ENCODE measurements at regions not wholly inside any gene's neighbourhood (a gene's known extent, or its start where the extent isn't known, plus 50 kb on each side); places are given as distances from the start of the nearest gene placed in this dataset.

- no peak for DNase-seq
- H3K79me2 ChIP-seq (ENCODE audit: control insufficient read depth, insufficient read depth, low read length), result no peaks in the 10 kb centered on the region
- H3K4me3 ChIP-seq (ENCODE audit: low read length), result no peak overlapping the region
- no peak overlapping the region for H3K4me2 ChIP-seq (ENCODE audit: low read length)
- no peaks in the 10 kb centered on the region for H3K79me1 ChIP-seq (ENCODE audit: low read length)
- H4K8ac ChIP-seq (ENCODE audit: low read depth, low read length), result no peak overlapping the region
- H3K4ac ChIP-seq (ENCODE audit: low read depth, low read length), result no peak overlapping the region
- H2BK15ac ChIP-seq (replicated peaks; ENCODE audit: low read depth), result no peak overlapping the region
- no peaks in the 10 kb centered on the region for H3K4me1 ChIP-seq (ENCODE audit: control insufficient read depth, low read depth, low read length)
- H3K36me3 ChIP-seq (ENCODE audit: control insufficient read depth, insufficient read depth, low read length), result no peaks in the 10 kb centered on the region
- no peak overlapping the region for H2AK5ac ChIP-seq (ENCODE audit: low read length)
- H3K9ac ChIP-seq (ENCODE audit: low read length), result no peak overlapping the region
- H3K27me3 ChIP-seq (ENCODE audit: insufficient read depth, low read length, poor library complexity), result no peaks in the 10 kb centered on the region
- no peak overlapping the region for H4K5ac ChIP-seq (ENCODE audit: low read length)
- no peak overlapping the region for H3K27ac ChIP-seq (ENCODE audit: low read depth, low read length)
- no peak overlapping the region for H3K18ac ChIP-seq (ENCODE audit: low read length)
- no CpG with 5 or more reads among the region's 5 CpGs for WGBS (ENCODE audit: extremely low coverage, insufficient coverage, low lambda C conversion rate)
- no peak overlapping the region for H2BK5ac ChIP-seq (ENCODE audit: low read length)
- H3K23ac ChIP-seq (ENCODE audit: low read length), result no peak overlapping the region
- no peak overlapping the region for H3K56ac ChIP-seq (ENCODE audit: low read length)
- H2BK120ac ChIP-seq (ENCODE audit: low read depth, low read length), result no peak overlapping the region
These were observed 446.3 kb downstream of the LPIN1 start for GRCh38 chr2:12192762-12193161.

GRCh38 chr2:12194968-12195367 lies 448.5 kb downstream of the LPIN1 start:
- no peak for DNase-seq
- Histone ChIP-seq H3K18ac (ENCODE audit: low read length) (no peak overlapping the region), H3K4me3 (ENCODE audit: low read length) (no peak overlapping the region), H4K8ac (ENCODE audit: low read depth, low read length) (no peak overlapping the region), H3K4me2 (ENCODE audit: low read length) (no peak overlapping the region), H3K36me3 (ENCODE audit: control insufficient read depth, insufficient read depth, low read length) (no peaks in the 10 kb centered on the region), H3K4me1 (ENCODE audit: control insufficient read depth, low read depth, low read length) (no peaks in the 10 kb centered on the region), H3K23ac (ENCODE audit: low read length) (no peak overlapping the region), H2AK5ac (ENCODE audit: low read length) (no peak overlapping the region), H2BK120ac (ENCODE audit: low read depth, low read length) (no peak overlapping the region), H3K27me3 (ENCODE audit: insufficient read depth, low read length, poor library complexity) (no peaks in the 10 kb centered on the region), H2BK15ac (replicated peaks; ENCODE audit: low read depth) (no peak overlapping the region), H3K4ac (ENCODE audit: low read depth, low read length) (no peak overlapping the region), H3K9ac (ENCODE audit: low read length) (no peak overlapping the region), H4K5ac (ENCODE audit: low read length) (no peak overlapping the region), H3K56ac (ENCODE audit: low read length) (no peak overlapping the region), H3K27ac (ENCODE audit: low read depth, low read length) (no peak overlapping the region), H3K79me2 (ENCODE audit: control insufficient read depth, insufficient read depth, low read length) (no peaks in the 10 kb centered on the region), H2BK5ac (ENCODE audit: low read length) (no peak overlapping the region), H3K79me1 (ENCODE audit: low read length) (no peaks in the 10 kb centered on the region)
- WGBS (ENCODE audit: extremely low coverage, insufficient coverage, low lambda C conversion rate), result no CpG with 5 or more reads among the region's 1 CpG

DNA sequence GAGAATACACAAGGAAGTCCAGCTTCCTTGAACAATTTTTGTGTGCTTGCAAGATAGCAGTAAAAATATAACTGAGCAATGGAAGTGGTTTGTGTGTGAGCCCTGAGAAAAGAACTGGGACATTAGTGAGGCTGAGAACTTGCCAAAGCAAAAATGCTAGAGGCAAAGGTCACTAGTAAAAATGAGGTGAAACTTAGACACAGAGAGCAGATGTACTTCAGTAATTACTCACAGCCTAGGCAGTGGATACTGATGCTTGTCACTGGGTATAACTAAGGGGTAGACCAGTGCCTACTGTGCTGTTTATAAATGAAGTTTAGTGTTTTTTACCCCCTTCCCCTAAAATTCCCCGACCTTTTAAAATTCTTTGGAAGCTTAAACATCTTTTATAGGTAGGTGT lies 450.1 kb downstream of the LPIN1 start:
- H3K18ac ChIP-seq (ENCODE audit: low read length), result no peak overlapping the region
- no peak overlapping the region for H4K5ac ChIP-seq (ENCODE audit: low read length)
- no peak overlapping the region for H2BK15ac ChIP-seq (replicated peaks; ENCODE audit: low read depth)
- H3K4ac ChIP-seq (ENCODE audit: low read depth, low read length), result no peak overlapping the region
- no peaks in the 10 kb centered on the region for H3K79me2 ChIP-seq (ENCODE audit: control insufficient read depth, insufficient read depth, low read length)
- no peaks in the 10 kb centered on the region for H3K36me3 ChIP-seq (ENCODE audit: control insufficient read depth, insufficient read depth, low read length)
- no peak for DNase-seq
- WGBS (ENCODE audit: extremely low coverage, insufficient coverage, low lambda C conversion rate), result no CpG with 5 or more reads among the region's 1 CpG
- H2BK5ac ChIP-seq (ENCODE audit: low read length), result no peak overlapping the region
- H3K9ac ChIP-seq (ENCODE audit: low read length), result no peak overlapping the region
- H3K27me3 ChIP-seq (ENCODE audit: insufficient read depth, low read length, poor library complexity), result no peaks in the 10 kb centered on the region
- H3K79me1 ChIP-seq (ENCODE audit: low read length), result no peaks in the 10 kb centered on the region
- H3K27ac ChIP-seq (ENCODE audit: low read depth, low read length), result no peak overlapping the region
- no peak overlapping the region for H3K56ac ChIP-seq (ENCODE audit: low read length)
- H4K8ac ChIP-seq (ENCODE audit: low read depth, low read length), result no peak overlapping the region
- H2AK5ac ChIP-seq (ENCODE audit: low read length), result no peak overlapping the region
- no peaks in the 10 kb centered on the region for H3K4me1 ChIP-seq (ENCODE audit: control insufficient read depth, low read depth, low read length)
- no peak overlapping the region for H3K23ac ChIP-seq (ENCODE audit: low read length)
- H3K4me3 ChIP-seq (ENCODE audit: low read length), result no peak overlapping the region
- H2BK120ac ChIP-seq (ENCODE audit: low read depth, low read length), result no peak overlapping the region
- no peak overlapping the region for H3K4me2 ChIP-seq (ENCODE audit: low read length)

DNA sequence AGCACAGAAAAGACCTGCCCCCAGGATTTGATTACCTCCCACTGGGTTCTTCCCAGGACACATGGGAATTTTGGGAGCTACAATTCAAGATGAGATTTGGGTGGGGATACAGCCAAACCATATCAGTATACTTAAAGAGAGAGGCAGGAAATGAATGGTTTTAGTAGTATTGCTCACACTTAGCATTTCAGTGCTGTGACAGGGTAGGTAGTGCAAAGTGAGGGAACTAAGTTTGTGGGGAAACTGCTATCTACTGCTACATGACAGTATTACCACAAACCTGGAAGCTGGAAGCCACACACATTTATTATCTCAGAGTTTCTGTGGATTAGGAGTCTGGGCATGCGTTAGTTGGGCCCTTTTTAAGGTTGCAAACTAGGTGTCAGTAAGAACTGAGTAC lies 450.7 kb downstream of the LPIN1 start:
- no peak for DNase-seq
- Histone ChIP-seq H3K36me3 (ENCODE audit: control insufficient read depth, insufficient read depth, low read length) (no peaks in the 10 kb centered on the region), H4K8ac (ENCODE audit: low read depth, low read length) (no peak overlapping the region), H2BK15ac (replicated peaks; ENCODE audit: low read depth) (no peak overlapping the region), H3K9ac (ENCODE audit: low read length) (no peak overlapping the region), H3K4me1 (ENCODE audit: control insufficient read depth, low read depth, low read length) (no peaks in the 10 kb centered on the region), H2AK5ac (ENCODE audit: low read length) (no peak overlapping the region), H4K5ac (ENCODE audit: low read length) (no peak overlapping the region), H3K18ac (ENCODE audit: low read length) (no peak overlapping the region), H3K4ac (ENCODE audit: low read depth, low read length) (no peak overlapping the region), H3K4me3 (ENCODE audit: low read length) (no peak overlapping the region), H3K79me1 (ENCODE audit: low read length) (no peaks in the 10 kb centered on the region), H2BK120ac (ENCODE audit: low read depth, low read length) (no peak overlapping the region), H3K27ac (ENCODE audit: low read depth, low read length) (no peak overlapping the region), H3K56ac (ENCODE audit: low read length) (no peak overlapping the region), H2BK5ac (ENCODE audit: low read length) (no peak overlapping the region), H3K27me3 (ENCODE audit: insufficient read depth, low read length, poor library complexity) (no peaks in the 10 kb centered on the region), H3K23ac (ENCODE audit: low read length) (no peak overlapping the region), H3K4me2 (ENCODE audit: low read length) (no peak overlapping the region), H3K79me2 (ENCODE audit: control insufficient read depth, insufficient read depth, low read length) (no peaks in the 10 kb centered on the region)
- WGBS (ENCODE audit: extremely low coverage, insufficient coverage, low lambda C conversion rate), result no CpG with 5 or more reads among the region's 1 CpG

GRCh38 chr2:12199491-12200211 lies 453.2 kb downstream of the LPIN1 start:
- WGBS (ENCODE audit: extremely low coverage, insufficient coverage, low lambda C conversion rate), result no CpG with 5 or more reads among the region's 8 CpGs
- H2BK120ac ChIP-seq (ENCODE audit: low read depth, low read length), result no peak overlapping the region
- H3K4me1 ChIP-seq (ENCODE audit: control insufficient read depth, low read depth, low read length), result no peaks in the 10 kb centered on the region
- DNase-seq, result no peak
- no peaks in the 10 kb centered on the region for H3K36me3 ChIP-seq (ENCODE audit: control insufficient read depth, insufficient read depth, low read length)
- H3K23ac ChIP-seq (ENCODE audit: low read length), result no peak overlapping the region
- no peak overlapping the region for H3K27ac ChIP-seq (ENCODE audit: low read depth, low read length)
- H3K56ac ChIP-seq (ENCODE audit: low read length), result no peak overlapping the region
- H3K4ac ChIP-seq (ENCODE audit: low read depth, low read length), result no peak overlapping the region
- no peaks in the 10 kb centered on the region for H3K27me3 ChIP-seq (ENCODE audit: insufficient read depth, low read length, poor library complexity)
- H3K18ac ChIP-seq (ENCODE audit: low read length), result no peak overlapping the region
- no peak overlapping the region for H3K9ac ChIP-seq (ENCODE audit: low read length)
- no peak overlapping the region for H2BK5ac ChIP-seq (ENCODE audit: low read length)
- H4K8ac ChIP-seq (ENCODE audit: low read depth, low read length), result no peak overlapping the region
- H3K79me2 ChIP-seq (ENCODE audit: control insufficient read depth, insufficient read depth, low read length), result no peaks in the 10 kb centered on the region
- H4K5ac ChIP-seq (ENCODE audit: low read length), result no peak overlapping the region
- no peaks in the 10 kb centered on the region for H3K79me1 ChIP-seq (ENCODE audit: low read length)
- no peak overlapping the region for H3K4me3 ChIP-seq (ENCODE audit: low read length)
- H2AK5ac ChIP-seq (ENCODE audit: low read length), result no peak overlapping the region
- H3K4me2 ChIP-seq (ENCODE audit: low read length), result no peak overlapping the region
- no peak overlapping the region for H2BK15ac ChIP-seq (replicated peaks; ENCODE audit: low read depth)

GRCh38 chr2:12201369-12201768 lies 454.9 kb downstream of the LPIN1 start:
- Histone ChIP-seq H3K4me2 (ENCODE audit: low read length) (no peak overlapping the region), H3K79me2 (ENCODE audit: control insufficient read depth, insufficient read depth, low read length) (no peaks in the 10 kb centered on the region), H2BK5ac (ENCODE audit: low read length) (no peak overlapping the region), H3K56ac (ENCODE audit: low read length) (no peak overlapping the region), H3K4ac (ENCODE audit: low read depth, low read length) (no peak overlapping the region), H3K4me3 (ENCODE audit: low read length) (no peak overlapping the region), H3K79me1 (ENCODE audit: low read length) (no peaks in the 10 kb centered on the region), H2AK5ac (ENCODE audit: low read length) (no peak overlapping the region), H3K18ac (ENCODE audit: low read length) (no peak overlapping the region), H3K23ac (ENCODE audit: low read length) (no peak overlapping the region), H3K27me3 (ENCODE audit: insufficient read depth, low read length, poor library complexity) (no peaks in the 10 kb centered on the region), H2BK15ac (replicated peaks; ENCODE audit: low read depth) (no peak overlapping the region), H2BK120ac (ENCODE audit: low read depth, low read length) (no peak overlapping the region), H4K5ac (ENCODE audit: low read length) (no peak overlapping the region), H3K27ac (ENCODE audit: low read depth, low read length) (no peak overlapping the region), H3K4me1 (ENCODE audit: control insufficient read depth, low read depth, low read length) (no peaks in the 10 kb centered on the region), H3K36me3 (ENCODE audit: control insufficient read depth, insufficient read depth, low read length) (no peaks in the 10 kb centered on the region), H3K9ac (ENCODE audit: low read length) (no peak overlapping the region), H4K8ac (ENCODE audit: low read depth, low read length) (no peak overlapping the region)
- WGBS (ENCODE audit: extremely low coverage, insufficient coverage, low lambda C conversion rate), result no CpG with 5 or more reads among the region's 6 CpGs
- DNase-seq, result no peak

Measured in mesendoderm (in vitro differentiated cells).